ENCODE measurements at regions not wholly inside any gene's neighbourhood (a gene's known extent, or its start where the extent isn't known, plus 50 kb on each side); places are given as distances from the start of the nearest gene placed in this dataset.
A peak's percentile ranks its signal among the peaks of the same experiment; 100 is the strongest.

DNA sequence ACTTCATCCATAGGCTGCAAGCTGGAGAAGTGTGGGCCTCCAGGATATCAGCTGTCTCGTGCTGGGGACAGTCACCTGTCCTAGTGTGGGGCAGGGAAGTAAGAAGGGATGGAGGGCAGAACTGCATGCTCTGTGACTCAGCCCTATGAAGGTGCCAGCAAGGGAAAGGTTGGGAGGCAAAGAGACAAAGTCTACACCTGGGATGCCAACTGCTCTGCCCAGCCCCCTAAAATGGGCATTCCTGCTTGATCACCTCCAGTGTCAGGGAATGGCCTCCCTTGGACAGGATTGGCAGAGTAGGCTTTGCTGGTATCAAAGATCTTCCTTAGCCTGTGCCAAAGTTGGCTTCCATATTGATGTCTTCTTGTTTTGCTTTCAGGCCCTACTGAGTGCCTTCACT, 335.0 kb downstream of the BCL11B start:
- Mint-ChIP-seq H3K36me3 (no peaks in the 10 kb centered on the region), H3K4me3 (no peak overlapping the region), H3K27ac (no peak overlapping the region), H3K27me3 (no peaks in the 10 kb centered on the region), H3K9me3 (peaks cover 0 to 12% (median 6%) of the 10 kb centered on the region in 3 donors), H3K4me1 (no peaks in the 10 kb centered on the region)

DNA sequence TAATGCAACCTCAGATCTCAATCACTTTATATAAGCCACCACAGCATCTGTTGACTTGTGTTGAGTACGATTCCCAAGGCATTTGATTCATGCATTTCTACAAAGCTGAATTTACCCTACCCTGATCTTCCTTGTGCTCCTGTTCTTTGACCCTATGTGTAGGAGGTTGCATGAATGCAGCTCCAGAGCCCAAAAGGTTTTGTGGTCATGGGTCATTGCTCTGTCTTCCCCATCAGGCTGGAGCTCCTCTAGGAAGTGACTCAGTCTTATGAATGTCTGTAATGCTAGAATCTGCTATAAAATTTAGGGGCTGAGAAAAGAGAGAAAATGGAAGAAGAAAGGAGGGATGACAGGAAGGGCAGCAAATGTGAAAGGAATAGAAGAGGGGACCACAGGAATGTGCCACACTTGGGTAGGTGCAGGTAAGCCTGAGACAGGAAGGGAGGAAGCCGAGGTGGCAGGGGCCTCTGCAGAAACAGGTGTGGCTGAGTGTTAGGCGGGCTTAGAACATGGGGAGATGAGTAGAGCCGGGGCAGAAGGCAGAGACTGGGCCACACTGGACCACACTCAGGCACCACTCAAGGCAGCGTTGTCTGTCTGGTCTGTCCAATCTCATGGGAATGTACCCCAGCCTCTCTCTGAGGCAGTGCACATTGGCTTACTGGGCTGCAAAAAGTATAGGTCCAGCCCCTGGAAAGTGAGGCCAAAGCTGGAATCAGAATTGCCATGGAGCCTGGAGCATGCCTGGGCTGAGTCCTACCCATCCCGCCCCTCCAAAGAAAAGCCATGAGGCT, 334.1 kb downstream of the BCL11B start:
- no peaks in the 10 kb centered on the region for H3K36me3 Mint-ChIP-seq
- H3K27ac Mint-ChIP-seq: peak overlapping the region in 2 of 3 donors; percentile 54 to 88
- peaks cover 0 to 12% (median 6%) of the 10 kb centered on the region in 3 donors for H3K9me3 Mint-ChIP-seq
- no peaks in the 10 kb centered on the region for H3K4me1 Mint-ChIP-seq
- no peaks in the 10 kb centered on the region for H3K27me3 Mint-ChIP-seq
- H3K4me3 Mint-ChIP-seq: peak overlapping the region in 1 of 4 donors; percentile 41

DNA sequence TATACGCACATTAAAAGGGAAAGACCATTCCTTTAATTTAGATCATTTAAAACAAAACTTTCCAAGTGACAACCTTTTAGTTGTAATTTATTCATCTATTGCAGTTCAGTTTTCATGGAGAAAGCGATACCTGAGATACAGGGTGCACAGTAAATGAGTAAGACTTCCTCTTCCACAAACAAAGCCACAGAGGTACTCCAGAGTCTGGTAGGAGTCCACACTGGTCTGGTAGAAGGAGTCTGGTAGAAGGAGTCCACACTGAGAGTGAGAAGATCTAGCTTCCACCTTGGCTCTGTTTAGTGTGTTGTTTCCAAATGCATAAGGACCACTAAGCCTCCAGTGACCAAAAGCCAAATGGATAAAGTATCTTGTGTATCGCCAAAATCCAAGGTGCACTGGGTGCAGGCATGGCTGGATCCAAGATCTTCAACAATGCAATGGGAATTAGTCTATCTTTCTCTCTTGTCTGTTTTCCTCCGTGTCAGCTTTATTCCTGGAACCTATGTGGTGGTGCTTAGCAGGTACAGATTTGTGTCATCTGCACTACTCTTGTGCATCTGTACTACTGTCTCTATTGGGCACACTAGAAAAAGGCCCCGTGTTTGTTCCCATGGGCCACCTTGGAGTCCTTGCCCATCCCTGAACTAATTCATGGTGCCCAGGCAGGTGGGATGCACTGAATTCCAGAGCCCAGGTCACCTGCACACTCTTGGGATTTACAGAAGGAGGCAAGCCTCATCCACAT, 331.1 kb downstream of the BCL11B start:
- Mint-ChIP-seq H3K27me3 (no peaks in the 10 kb centered on the region), H3K4me1 (no peaks in the 10 kb centered on the region), H3K4me3 (no peak overlapping the region), H3K9me3 (peaks cover 0 to 9% (median 8%) of the 10 kb centered on the region in 3 donors), H3K27ac (no peak overlapping the region), H3K36me3 (no peaks in the 10 kb centered on the region)

DNA sequence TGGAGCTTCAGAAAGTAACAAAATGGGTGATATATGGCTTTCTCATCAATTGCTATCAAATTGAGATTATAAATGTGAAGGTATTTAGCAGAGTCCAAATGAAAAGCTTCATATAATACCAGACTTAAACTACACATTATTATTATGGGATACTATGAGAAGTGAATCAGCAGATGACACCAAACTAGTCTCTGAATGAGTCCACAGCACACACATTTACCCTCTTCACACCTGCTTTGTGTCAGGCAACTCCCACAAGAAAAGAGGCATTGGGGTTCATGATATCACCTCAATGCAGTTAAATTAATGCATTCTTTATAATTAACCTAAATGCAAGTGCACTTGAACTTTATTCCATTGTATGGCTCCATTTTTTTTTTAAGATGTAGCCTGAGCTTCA, 330.5 kb downstream of the BCL11B start:
- Mint-ChIP-seq H3K4me1 (no peaks in the 10 kb centered on the region), H3K4me3 (no peak overlapping the region)

DNA sequence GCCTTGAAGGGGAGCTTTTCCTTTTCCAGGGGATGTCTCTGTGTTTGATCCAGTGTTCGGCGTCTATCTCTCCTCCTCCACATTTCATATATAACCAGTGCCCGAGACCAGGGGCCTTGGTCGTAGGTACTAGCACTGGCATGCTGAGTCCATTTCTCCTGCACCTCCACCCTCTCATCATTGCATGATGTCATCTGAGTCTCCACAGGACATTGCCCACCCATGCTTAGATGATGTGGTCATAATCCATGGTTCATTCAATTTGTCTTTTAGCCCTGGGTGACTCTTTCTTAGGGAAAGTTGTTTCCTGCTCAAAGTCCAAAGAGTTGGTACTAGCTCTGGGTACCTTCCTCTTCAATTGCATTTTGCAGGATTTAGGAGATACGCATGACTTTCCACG, 328.1 kb downstream of the BCL11B start:
- peaks cover 0 to 3% (median 0%) of the 10 kb centered on the region in 3 donors for H3K9me3 Mint-ChIP-seq
- no peak overlapping the region for H3K4me3 Mint-ChIP-seq
- H3K27me3 Mint-ChIP-seq: no peaks in the 10 kb centered on the region
- no peaks in the 10 kb centered on the region for H3K4me1 Mint-ChIP-seq
- H3K27ac Mint-ChIP-seq: no peak overlapping the region
- H3K36me3 Mint-ChIP-seq: no peaks in the 10 kb centered on the region

More for the DNA sequence above, 330.5 kb downstream of the BCL11B start:
- H3K27me3 Mint-ChIP-seq: no peaks in the 10 kb centered on the region
- H3K27ac Mint-ChIP-seq: no peak overlapping the region
- no peaks in the 10 kb centered on the region for H3K36me3 Mint-ChIP-seq
- peaks cover 0 to 8% (median 8%) of the 10 kb centered on the region in 3 donors for H3K9me3 Mint-ChIP-seq

DNA sequence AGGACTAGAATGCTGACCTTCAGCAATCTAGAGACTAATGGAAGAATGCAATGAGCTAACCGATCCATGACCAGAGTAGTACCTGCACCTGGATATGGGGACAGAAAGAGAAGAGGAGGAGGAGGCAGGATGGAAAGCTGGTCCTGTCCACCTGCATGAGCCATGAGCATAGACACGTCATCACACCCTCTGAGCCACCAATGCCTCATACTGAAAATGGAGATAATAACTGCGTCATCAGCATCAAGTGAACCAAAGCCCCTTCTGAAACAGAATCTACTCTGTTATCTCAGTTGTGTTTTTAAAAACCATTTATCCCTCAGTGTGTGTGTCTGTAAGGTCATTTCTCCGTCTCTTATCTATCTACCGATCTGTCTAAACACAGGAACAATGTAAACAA, 327.0 kb downstream of the BCL11B start:
- no peak overlapping the region for H3K27ac Mint-ChIP-seq
- H3K4me1 Mint-ChIP-seq: no peaks in the 10 kb centered on the region
- no peaks in the 10 kb centered on the region for H3K36me3 Mint-ChIP-seq
- H3K9me3 Mint-ChIP-seq: peaks cover 0 to 3% (median 0%) of the 10 kb centered on the region in 3 donors
- H3K27me3 Mint-ChIP-seq: no peaks in the 10 kb centered on the region
- no peak overlapping the region for H3K4me3 Mint-ChIP-seq

DNA sequence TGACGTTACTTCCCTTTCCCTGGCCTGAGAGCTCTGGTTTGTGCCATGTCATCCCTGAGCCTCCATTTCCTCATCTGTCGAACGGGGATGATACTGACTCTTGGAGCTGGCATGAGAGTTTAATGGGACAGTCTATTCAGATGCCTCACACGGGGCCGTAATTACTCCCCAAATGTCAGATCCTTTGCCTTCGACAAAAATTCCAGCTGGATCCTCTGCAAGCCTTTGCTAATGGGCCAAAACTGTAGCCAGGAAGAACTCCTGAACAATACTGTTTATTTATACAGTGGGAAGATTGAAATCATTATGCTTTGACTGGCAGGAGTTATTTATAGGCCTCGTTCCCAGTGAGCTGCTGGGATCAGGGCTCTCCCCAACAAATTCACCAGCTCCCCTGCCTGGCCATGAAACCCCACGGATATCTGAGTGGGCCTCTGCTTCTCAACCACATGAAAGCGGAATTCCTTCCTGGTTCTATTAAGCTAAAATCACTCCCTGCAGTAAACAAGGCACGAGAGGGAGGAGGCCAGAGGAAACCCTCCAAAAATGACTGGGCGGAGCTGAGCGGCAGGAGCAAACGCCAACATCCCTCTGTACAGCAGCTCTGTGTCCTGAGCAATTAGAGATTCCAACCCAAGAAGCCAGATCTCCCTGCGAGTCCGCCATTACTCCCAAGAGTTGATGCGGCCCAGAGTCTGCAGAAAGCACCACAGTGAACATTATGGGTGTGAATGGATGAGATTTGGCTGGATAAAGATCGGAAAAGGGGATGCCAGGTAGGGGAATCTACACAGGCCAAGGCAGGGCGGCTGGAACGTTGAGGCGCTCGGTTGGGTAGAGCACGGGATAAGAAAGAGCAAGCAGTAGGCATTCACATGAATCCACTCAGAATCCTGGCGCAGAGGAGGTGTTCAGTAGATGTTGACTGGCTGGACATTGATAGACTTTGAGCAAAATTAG, 326.1 kb downstream of the BCL11B start:
- Mint-ChIP-seq H3K27ac (peak overlapping the region in 1 of 3 donors; percentile 82), H3K36me3 (no peaks in the 10 kb centered on the region), H3K4me1 (no peaks in the 10 kb centered on the region), H3K27me3 (no peaks in the 10 kb centered on the region), H3K9me3 (peaks cover 0 to 3% (median 0%) of the 10 kb centered on the region in 3 donors), H3K4me3 (no peak overlapping the region)

DNA sequence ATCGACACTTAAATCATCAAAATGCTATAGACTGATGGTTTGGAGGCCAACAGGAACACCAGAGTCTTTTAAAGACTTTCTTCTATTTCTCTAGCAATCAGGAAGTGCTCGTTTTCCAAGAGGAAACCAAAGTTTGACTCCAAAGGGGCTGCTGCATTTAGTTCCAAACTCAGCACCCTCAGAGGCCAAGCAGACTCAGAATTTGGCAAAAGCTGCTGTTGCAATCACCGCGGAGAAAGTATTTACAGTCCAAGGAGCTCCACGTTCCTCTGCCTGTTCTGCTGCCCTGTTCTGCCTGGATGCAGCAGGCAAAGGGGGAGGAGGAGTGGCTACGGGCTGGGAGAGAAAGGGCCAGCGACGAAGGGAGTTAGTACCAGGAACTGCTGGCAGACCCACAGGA, 325.1 kb downstream of the BCL11B start:
- Mint-ChIP-seq H3K9me3 (peaks cover 0 to 3% (median 0%) of the 10 kb centered on the region in 3 donors), H3K27me3 (no peaks in the 10 kb centered on the region)

DNA sequence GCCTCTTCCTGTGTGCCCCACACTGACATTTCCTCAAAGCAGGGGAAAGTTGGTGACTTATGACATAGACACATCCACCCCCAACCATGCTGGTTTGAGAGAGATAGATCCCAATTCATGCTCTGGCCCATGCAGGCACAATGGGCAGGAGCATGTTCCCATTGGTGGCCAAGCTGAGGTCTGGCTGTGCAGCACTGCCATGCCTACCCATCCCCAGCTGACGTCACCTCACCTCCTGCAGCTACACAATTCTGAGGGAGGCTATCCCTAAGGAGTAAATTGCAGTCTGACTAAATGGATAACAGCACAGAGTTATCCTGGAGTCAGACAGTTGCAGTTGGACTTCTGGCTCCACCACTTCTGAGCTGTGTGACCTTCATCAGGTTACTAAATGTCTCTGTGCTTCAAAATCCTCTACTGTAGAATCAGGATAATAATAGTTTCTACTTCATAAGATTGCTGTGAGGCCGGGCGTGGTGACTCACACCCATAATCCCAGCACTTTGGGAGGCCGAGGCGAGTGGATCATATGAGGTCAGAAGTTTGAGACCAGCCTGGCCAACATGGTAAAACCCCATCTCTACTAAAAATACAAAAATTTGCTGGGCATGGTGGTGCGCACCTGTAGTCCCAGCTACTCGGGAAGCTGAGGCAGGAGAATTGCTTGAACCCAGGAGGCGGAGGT, 323.9 kb downstream of the BCL11B start:
- no peaks in the 10 kb centered on the region for H3K27me3 Mint-ChIP-seq
- H3K27ac Mint-ChIP-seq: no peak overlapping the region
- H3K4me3 Mint-ChIP-seq: no peak overlapping the region
- no peaks in the 10 kb centered on the region for H3K36me3 Mint-ChIP-seq
- no peaks in the 10 kb centered on the region for H3K4me1 Mint-ChIP-seq
- peaks cover 0 to 4% (median 3%) of the 10 kb centered on the region in 3 donors for H3K9me3 Mint-ChIP-seq

More for the DNA sequence above, 325.1 kb downstream of the BCL11B start:
- Mint-ChIP-seq H3K4me1 (no peaks in the 10 kb centered on the region), H3K36me3 (no peaks in the 10 kb centered on the region), H3K27ac (no peak overlapping the region), H3K4me3 (no peak overlapping the region)

DNA sequence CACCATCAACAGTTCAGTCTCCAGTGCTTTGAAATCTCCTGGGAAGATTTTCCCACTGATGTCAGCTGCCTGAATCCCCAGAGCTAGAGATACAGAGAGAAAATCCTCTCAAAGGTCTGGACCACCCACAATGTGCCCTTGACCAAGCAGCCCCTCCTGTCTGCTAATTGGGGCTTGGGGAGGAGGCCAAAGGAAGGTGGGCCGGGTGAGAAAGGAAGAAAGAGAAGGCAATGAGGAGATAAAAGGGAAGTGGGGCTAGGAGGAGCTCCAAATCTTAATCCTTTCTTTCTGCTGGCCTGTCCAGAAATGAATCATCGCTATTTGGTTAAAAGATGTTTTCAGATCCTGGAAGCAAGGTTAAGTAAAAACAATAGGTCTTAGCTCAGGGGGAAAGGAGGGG, 322.9 kb downstream of the BCL11B start:
- Mint-ChIP-seq H3K9me3 (peaks cover 0 to 4% (median under 1%) of the 10 kb centered on the region in 3 donors), H3K4me3 (no peak overlapping the region), H3K4me1 (no peaks in the 10 kb centered on the region), H3K27me3 (no peaks in the 10 kb centered on the region), H3K27ac (no peak overlapping the region), H3K36me3 (no peaks in the 10 kb centered on the region)

DNA sequence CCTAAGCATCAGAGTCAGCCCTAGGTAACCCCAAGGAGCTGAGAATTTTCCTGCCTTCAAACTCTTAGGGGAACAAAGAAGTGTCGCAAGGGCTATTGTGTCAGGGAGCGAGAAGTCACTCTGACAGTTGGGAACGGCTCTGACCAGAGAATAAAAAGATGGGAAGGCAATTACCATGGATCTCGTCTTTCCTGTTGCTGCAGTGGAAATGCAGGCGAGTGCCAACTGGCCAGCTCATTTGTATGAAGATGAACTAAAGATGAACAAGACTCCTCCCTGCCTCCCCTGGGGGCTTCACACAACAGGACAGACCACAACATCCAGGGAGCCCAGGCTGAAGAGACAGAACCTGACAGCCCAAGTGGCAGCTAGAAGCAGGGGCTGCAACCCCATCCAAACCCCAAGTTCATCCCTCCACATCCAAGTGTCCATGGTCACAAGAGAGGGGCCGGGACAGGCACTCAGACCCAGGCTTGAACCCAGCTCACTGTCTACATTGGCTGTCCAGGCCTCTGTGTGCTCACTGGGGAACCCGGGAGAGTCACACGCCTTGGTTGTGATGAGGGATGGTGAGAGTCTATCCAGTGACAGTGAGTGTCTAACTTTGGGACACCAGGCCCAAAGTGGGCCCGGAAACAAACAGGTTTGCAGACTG, 322.4 kb downstream of the BCL11B start:
- Mint-ChIP-seq H3K27ac (no peak overlapping the region), H3K9me3 (peaks cover 0 to 4% (median 0%) of the 10 kb centered on the region in 3 donors), H3K36me3 (no peaks in the 10 kb centered on the region), H3K4me3 (no peak overlapping the region), H3K4me1 (no peaks in the 10 kb centered on the region), H3K27me3 (no peaks in the 10 kb centered on the region)

DNA sequence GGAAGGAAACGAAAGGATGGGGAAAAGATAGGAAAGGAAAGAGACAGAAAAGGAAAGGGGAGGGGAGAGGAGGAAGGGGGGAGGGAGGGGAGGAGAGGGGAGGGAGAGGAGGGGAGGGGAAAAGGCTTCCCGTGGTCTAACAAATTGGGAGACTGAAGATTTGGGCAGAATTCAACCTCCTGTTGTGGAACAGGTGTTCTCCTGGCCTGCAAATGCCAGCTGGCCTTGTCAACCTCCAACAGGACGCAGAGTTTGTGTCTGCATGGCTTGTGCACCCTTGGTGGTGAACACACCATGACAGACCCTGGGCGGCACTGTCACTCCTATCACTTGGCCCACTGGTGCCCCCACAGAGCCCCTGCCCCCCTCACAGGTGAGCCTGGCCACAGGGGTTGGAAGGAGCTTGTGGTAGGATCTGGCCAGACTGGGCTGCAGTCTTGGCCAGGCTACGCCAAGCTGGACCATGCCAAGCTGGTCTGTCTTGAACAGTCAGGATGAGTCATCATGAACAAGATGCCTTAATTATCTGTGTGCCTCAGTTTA, 321.6 kb downstream of the BCL11B start:
- H3K27me3 Mint-ChIP-seq: no peaks in the 10 kb centered on the region
- H3K4me3 Mint-ChIP-seq: no peak overlapping the region
- H3K36me3 Mint-ChIP-seq: no peaks in the 10 kb centered on the region

DNA sequence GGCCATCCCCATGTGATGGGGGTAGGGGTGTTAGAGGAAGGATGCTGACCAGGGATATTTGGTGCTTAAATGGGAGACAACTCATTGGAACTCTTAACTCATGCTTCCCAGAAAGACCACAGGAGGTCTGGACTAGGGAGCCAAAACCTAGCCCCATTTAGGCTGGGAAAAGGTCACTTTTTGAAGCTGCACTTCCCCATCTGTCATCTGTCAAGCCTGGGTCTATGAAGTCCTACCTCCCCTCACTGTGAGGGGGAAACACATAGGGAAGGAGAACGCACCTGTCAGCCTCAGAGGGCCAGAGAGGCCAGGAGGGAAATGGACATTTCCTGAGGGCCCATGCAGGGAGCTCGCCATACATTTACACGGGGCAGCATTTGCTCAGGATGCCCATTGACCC, 321.0 kb downstream of the BCL11B start:
- Mint-ChIP-seq H3K9me3 (peaks cover 0 to 4% (median 1%) of the 10 kb centered on the region in 3 donors), H3K27ac (no peak overlapping the region), H3K36me3 (no peaks in the 10 kb centered on the region), H3K4me3 (no peak overlapping the region), H3K4me1 (peaks cover 0 to 2% (median 0%) of the 10 kb centered on the region in 3 donors), H3K27me3 (no peaks in the 10 kb centered on the region)

More for the DNA sequence above, 321.6 kb downstream of the BCL11B start:
- peaks cover 0 to 4% (median 0%) of the 10 kb centered on the region in 3 donors for H3K9me3 Mint-ChIP-seq
- H3K27ac Mint-ChIP-seq: no peak overlapping the region
- H3K4me1 Mint-ChIP-seq: no peaks in the 10 kb centered on the region
